Activated B cell treated with CpG ODN at 0.5 μM for 24 hours (primary cell): ENCODE measurements at regions not wholly inside any gene's neighbourhood (a gene's known extent, or its start where the extent isn't known, plus 50 kb on each side); places are given as distances from the start of the nearest gene placed in this dataset.

ENCODE experiments used
- ATAC-seq: fragments of 200-7000 bp; cut with Tn5 transposase; one replicate; pipeline ENCODE4 v1.10.0; 2021; ENCODE audit warnings: low read depth, mild to moderate bottlenecking, moderate library complexity
- CTCF ChIA-PET: fragments of 350-600 bp; sonication (Branson Sonifier 250); formaldehyde crosslinking; loops from one replicate; lab custom pipeline; 2021; ENCODE audit warnings: antibody characterized with exemption; lab: Charles Lee
- POLR2A ChIA-PET: fragments of 350-600 bp; sonication (Branson Sonifier 250); formaldehyde crosslinking; loops from one replicate; lab custom pipeline; 2021; ENCODE audit warnings: antibody characterized with exemption; lab: Charles Lee
- DNase-seq: peaks from one replicate; pipeline ENCODE4 v3.0.0; 2022
- H3K27ac Mint-ChIP-seq: one replicate; pipeline ENCODE4 v1.8.0; 2020; ENCODE audit warnings: mixed read lengths
- H3K27me3 Mint-ChIP-seq: one replicate; pipeline ENCODE4 v1.8.0; 2021; ENCODE audit warnings: mixed read lengths
- H3K36me3 Mint-ChIP-seq: one replicate; pipeline ENCODE4 v1.8.0; 2021; ENCODE audit warnings: low read depth, mixed read lengths
- H3K4me1 Mint-ChIP-seq: one replicate; pipeline ENCODE4 v1.8.0; 2021; ENCODE audit warnings: mixed read lengths
- H3K4me3 Mint-ChIP-seq: one replicate; pipeline ENCODE4 v1.8.0; 2020; ENCODE audit warnings: mild to moderate bottlenecking, mixed read lengths
- H3K9me3 Mint-ChIP-seq: one replicate; pipeline ENCODE4 v1.8.0; 2020; ENCODE audit warnings: mixed read lengths
- CTCF ChIP-seq: fragments of 200-600 bp; IDR thresholded peaks from one replicate; pipeline ENCODE4 v1.8.0; 2022; ENCODE audit warnings: antibody characterized with exemption, mild to moderate bottlenecking
- intact Hi-C: fragments of 100-400 bp; cut with micrococcal nuclease; formaldehyde crosslinking; loops from one replicate; pipeline ENCODE4 v1.15.1; 2024

- DNase-seq (no peak), ATAC-seq (no peak)
- Mint-ChIP-seq H3K27me3 (no peaks in the 10 kb centered on the region), H3K4me1 (no peaks in the 10 kb centered on the region), H3K4me3 (no peak overlapping the region), H3K9me3 (no peaks in the 10 kb centered on the region), H3K27ac (no peak overlapping the region), H3K36me3 (no peaks in the 10 kb centered on the region)
- POLR2A ChIA-PET: no interaction called here
- TF ChIP-seq CTCF: no peak
- intact Hi-C loops: no loop called here
- CTCF ChIA-PET: no interaction called here
These were observed 549.3 kb upstream of the PSMD7 start for GRCh38 chr16:73747328-73747727.

- H3K27me3 Mint-ChIP-seq: no peaks in the 10 kb centered on the region
- ATAC-seq: no peak
- TF ChIP-seq CTCF: no peak
- H3K36me3 Mint-ChIP-seq: no peaks in the 10 kb centered on the region
- ChIA-PET POLR2A (no interaction called here), CTCF (no interaction called here)
- intact Hi-C loops: no loop called here
- no peaks in the 10 kb centered on the region for H3K4me1 Mint-ChIP-seq
- H3K9me3 Mint-ChIP-seq: no peaks in the 10 kb centered on the region
- H3K4me3 Mint-ChIP-seq: no peak overlapping the region
- no peak overlapping the region for H3K27ac Mint-ChIP-seq
- no peak for DNase-seq
These were observed 550.1 kb upstream of the PSMD7 start for GRCh38 chr16:73746554-73746953.

DNA sequence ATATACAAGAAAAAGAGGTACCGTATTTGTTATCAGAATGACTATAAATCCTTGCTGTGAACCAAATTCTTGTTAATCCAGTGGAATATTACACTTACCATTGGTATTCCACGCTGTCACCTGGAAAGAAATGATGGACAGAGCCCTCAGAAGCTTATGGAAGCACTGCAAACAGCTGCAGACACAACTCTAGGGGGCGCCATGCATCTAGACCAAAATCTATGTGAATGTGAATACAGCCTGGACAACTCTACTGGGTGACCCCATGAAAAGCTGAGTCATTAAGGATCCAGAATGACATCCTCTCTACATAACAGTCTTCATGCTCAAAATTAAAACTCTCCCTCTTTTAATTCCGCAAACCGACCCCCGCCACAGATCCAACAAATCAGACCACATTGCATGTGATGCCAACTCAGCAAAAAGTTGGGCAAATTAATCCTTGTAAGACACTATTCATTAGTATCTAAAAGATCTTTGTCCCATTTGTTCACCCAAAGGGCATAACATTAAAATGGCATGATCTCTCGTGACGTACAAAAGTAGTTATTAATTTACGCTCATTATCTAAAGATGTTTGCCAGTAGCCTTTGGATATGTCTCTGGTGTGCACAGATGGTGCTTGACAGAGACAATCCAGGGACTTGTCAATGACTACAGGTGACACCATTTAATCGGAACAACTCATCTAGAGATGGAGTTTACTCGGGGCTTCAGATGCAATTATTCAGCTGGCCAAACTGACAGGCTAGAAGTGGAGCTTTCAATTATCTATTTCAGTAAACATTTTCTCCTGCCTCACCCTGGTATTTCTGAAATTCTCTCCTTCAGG lies 552.7 kb upstream of the PSMD7 start:
- intact Hi-C loops: no loop called here
- DNase-seq (no peak), ATAC-seq (no peak)
- Mint-ChIP-seq H3K9me3 (peaks cover 1% of the 10 kb centered on the region), H3K4me3 (no peak overlapping the region), H3K27ac (no peak overlapping the region), H3K36me3 (no peaks in the 10 kb centered on the region), H3K4me1 (no peaks in the 10 kb centered on the region), H3K27me3 (no peaks in the 10 kb centered on the region)
- POLR2A ChIA-PET: no interaction called here
- CTCF ChIA-PET: no interaction called here
- TF ChIP-seq CTCF: no peak

GRCh38 chr16:73739049-73739769 lies 557.4 kb upstream of the PSMD7 start:
- TF ChIP-seq CTCF: no peak
- intact Hi-C loops: no loop called here
- H3K4me3 Mint-ChIP-seq: no peak overlapping the region
- no peak overlapping the region for H3K27ac Mint-ChIP-seq
- no peak for ATAC-seq
- POLR2A ChIA-PET: no interaction called here
- no peak for DNase-seq
- peaks cover 4% of the 10 kb centered on the region for H3K9me3 Mint-ChIP-seq
- no peaks in the 10 kb centered on the region for H3K36me3 Mint-ChIP-seq
- CTCF ChIA-PET: no interaction called here
- H3K27me3 Mint-ChIP-seq: no peaks in the 10 kb centered on the region
- H3K4me1 Mint-ChIP-seq: no peaks in the 10 kb centered on the region

DNA sequence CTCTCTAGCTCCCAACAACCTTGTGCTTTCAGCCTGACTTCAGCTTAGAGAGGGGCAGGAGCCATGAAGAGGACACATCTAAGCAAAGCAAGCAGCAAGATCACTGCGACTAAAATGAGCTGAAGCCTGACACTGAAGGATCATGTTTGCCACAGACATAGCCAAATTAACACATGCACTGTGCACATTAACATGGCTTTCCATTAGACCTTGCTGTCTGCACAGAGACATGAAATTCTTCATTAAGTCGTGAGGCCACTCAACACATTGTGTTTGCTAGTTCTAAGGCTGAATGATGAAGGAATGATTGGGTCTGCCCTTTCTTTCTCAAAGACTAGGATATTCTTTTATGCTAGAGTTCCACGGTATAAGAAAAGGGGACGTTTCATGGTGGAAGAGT lies 558.3 kb upstream of the PSMD7 start:
- DNase-seq (no peak), ATAC-seq (no peak)
- CTCF ChIA-PET: no interaction called here
- TF ChIP-seq CTCF: no peak
- Mint-ChIP-seq H3K27me3 (no peaks in the 10 kb centered on the region), H3K9me3 (peaks cover 4% of the 10 kb centered on the region), H3K4me3 (no peak overlapping the region), H3K36me3 (no peaks in the 10 kb centered on the region), H3K27ac (no peak overlapping the region), H3K4me1 (no peaks in the 10 kb centered on the region)
- POLR2A ChIA-PET: no interaction called here
- intact Hi-C loops: no loop called here
